HG03066 (cell line): ENCODE measurements at regions not wholly inside any gene's neighbourhood (a gene's known extent, or its start where the extent isn't known, plus 50 kb on each side); places are given as distances from the start of the nearest gene placed in this dataset.
"Not testable (repeated sequence)": the region's sequence is repeated elsewhere in the genome, so short reads cannot be mapped to it uniquely, and the experiment has no call there.

Experiments
- ATAC-seq: cut with Tn5 transposase; IDR thresholded peaks from one replicate; pipeline ENCODE4 v1.9.1; 2021; ENCODE audit warnings: low read depth; ENCODE audit not compliant: unreplicated experiment

DNA sequence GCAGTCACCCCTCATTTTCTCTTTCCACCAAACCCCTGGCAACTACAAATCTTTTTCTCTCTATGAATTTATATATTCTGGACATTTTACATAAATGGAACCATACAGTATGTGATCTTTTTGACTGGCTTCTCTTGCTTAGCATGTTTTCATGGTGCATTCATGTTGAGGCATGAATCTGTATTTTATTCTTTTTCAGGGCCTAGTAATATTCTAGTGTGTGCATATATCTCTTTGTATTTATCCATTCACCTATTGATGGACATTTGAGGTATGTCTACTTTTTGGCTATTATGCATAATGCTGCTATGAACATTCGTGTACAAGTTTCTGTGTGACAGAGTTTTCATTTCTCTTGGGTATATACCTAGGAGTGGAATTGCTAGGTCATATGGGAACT lies 78.2 kb downstream of the HACD1 start:
- no peak for ATAC-seq

DNA sequence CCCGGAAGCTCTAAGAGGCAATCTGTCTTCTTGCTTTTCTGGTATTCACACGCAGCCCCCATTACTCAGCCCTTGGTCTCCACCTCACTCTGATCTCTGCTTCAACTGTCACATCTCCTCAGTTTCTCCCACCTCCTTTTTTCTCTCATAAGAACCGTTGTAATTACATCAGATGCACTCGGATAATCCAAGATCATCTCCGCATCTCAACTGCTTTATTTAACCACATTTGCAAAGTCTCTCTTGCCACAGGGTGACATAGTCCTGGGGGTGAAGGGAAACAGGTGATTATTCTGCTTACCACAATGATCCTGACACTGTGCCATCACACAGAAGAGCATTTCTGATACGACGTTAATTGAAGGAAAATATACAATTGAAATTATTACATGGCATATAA lies 79.9 kb downstream of the HACD1 start:
- ATAC-seq, result no peak

DNA sequence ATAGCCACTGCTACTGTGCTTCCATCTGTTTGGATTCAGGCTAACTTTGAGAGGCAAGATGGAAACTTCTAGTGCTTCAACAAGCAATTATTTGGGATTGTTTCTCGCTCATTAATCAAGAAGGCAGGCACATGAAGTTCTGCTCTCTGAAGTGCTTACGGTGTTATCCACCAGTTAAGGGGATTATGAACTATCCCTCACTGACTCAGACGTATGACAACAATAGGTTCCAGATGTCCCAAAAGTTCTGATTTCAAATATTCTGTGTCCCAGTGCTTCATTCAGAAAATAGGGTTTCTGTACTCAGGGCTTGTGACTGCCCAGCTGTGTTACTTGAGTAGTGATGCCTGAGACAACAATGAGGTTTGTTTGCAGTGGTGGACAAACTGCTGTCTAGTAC lies 81.0 kb downstream of the HACD1 start:
- ATAC-seq, result no peak

DNA sequence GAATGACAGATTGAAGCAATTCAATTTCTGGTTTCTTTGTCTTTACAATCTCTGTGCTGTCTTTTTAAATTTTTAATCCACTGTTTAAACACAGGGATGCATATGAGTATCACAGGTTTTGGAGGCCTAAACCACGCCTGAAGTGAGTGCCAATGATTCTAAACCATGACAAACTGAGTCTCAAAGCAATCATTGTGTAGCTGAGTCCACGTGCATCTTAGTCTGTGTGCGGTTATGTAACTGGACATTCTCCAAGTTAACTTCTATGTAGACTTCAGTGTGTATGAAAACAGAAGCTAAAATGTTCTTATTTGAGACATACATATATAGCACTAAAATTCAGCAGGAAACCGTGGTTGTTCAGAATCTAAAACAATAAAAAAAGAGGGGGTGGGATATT lies 79.3 kb upstream of the ST8SIA6 start:
- no peak for ATAC-seq

DNA sequence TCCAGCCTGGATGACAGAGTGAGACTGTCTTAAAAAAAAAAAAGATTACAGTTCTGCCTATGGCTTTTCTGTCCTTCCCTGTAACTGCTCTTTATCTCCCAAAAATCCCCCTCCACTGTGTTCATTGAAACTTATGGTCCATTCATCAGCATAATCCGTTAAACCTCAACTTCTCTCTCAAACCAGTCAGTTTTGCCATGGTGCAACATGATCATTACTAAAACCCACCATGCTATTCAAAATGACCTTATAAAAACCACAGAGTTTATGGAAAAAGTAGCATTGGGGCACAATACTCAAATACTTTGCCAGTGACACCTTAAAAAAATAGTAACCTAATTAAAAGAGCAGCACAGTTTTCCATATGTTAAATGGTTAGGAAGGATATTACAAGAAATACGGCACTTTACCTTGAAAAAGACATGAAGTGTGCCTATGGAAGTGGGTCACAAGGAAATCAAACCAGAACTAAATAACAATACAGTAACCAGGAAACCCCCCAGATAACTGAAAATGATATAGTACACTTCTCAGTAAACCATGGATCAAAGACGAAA lies 74.0 kb upstream of the ST8SIA6 start:
- no peak for ATAC-seq

DNA sequence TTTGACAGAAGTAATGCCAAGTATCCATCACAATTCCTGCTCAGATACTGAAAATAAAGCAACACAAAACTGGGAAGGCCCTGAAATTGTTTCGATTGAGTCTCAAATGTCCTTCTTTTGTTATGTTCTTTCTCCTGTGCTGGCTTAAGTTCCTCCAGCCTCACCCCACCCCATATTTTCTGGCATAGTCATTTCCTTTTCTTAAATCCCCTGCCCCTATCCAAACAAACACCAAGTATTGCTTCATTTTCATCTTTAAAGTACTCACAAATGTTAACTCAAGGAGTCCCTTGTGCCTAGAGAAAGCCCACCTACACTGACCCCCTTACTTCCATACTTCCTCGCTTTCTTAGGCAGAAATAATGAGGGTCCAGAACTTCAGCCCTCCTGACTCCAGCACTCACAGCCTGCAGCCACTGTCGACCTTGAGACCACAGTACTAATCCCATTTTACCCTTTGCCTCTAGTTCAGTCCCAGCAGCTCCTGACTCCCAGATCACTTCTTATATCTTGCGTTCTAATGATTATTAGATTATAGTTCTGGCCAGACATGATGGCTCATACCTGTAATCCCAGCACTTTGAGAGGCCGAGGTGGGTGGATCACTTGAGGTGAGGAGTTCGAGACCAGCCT lies 73.2 kb upstream of the ST8SIA6 start:
- no peak for ATAC-seq

DNA sequence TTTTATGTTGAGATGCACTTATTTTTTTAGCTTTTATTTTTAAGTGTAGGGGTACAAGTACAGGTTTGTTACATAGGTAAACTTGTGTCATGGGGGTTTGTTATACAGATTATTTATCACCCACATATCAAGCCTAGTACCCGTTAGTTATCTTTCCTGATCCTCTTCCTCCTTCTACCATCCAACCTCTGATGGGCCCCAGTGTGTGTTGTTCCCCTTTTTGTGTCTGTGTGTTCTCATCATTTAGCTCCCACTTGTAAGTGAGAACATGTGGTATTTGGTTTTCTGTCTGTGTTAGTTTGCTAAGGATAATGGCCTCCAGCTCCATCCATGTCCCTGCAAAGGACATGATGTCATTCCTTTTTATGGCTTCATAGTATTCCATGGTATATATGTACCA lies 72.2 kb upstream of the ST8SIA6 start:
- not testable (repeated sequence) for ATAC-seq

DNA sequence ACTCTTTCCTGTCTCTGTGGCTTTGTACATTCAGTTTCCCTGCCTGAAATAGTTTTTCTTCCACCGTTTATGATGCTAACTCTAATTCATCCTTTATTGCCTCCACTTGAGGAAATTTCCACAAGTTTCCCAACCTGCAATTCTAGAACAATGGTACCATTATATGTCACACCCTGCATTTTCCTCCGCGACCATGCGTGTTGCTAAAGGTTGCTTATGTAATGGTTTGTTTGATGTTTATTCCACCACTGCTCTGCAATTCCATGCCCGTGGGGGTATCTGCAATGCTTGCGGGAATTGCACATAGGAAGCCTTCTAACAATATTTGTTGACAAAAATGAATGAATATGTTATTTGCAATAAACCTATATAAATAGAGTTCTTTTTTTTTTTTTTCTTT lies 69.5 kb upstream of the ST8SIA6 start:
- ATAC-seq, result no peak

DNA sequence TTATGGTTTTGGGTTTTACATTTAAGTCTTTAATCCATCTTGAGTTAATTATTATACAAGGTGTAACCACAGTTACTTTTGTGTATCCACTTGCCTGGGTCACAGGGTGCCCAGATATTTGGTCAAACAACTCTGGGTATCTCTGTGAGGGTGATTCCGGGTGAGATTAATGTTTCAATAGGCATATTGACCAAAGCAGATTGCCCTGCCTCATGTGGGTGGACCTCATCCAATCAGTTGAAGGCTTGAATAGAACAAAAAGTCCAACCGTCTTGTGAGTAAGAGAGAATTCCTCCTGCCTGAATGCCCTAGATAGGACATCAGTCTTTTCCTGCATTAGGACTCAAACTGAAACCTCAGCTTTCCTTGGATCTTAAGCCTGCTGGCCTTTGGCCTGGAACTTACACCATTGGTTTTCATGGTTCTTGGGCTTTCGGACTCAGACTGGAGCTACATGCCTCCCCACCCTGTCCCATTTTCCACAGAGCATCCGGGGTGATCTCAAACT lies 68.9 kb upstream of the ST8SIA6 start:
- ATAC-seq, result no peak

DNA sequence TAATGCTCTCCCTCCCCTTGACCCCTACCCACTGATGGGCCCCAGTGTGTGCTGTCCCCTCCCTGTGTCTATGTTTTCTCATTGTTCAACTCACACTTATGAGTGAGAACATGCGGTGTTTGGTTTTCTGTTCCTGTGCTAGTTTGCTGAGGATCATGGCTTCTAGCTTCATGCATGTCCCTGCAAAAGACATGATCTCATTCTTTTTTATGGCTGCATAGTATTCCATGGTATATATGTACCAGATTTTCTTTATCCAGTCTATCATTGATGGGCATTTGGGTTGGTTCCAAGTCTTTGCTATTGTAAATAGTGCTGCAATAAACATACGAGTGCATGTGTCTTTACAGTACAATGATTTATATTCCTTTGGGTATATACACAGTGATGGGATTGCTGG lies 67.9 kb upstream of the ST8SIA6 start:
- ATAC-seq, result not testable (repeated sequence)

DNA sequence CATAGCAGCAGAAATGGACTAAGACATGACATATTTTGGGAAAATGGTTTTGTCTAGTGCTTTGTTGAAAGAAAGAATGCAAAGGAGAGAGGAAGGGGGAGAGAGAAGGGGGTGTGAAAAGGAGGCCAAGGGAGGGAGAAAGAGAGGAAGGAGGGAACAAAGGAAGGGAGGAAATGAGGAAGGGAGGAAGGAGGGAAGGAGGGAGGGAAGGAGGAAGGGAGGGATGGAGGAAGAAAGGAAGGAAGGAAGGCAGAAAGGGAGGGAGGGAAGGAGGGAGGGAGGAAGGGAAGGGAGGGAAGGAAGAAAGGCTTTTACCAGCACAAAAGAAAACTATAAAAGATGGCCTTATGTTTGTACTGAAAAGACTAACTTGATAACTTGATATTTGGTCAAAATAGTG lies 65.1 kb upstream of the ST8SIA6 start:
- ATAC-seq, result no peak

DNA sequence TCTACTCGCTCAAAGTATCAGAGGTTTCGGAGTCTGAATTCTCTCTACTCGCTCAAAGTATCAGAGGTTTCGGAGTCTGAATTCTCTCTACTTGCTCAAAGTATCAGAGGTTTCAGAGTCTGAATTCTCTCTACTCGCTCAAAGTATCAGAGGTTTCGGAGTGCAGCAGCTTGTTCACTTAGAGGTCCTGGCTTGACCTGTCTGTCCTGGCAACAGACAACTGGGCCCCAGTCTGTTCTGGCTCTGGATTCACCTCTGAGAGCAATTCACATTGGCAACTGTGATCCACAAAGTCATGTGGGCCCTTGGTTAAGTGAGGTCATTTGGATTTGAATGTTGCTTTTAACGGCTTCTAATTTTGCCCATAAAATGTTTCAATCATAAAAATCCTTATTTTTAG lies 63.9 kb upstream of the ST8SIA6 start:
- ATAC-seq, result no peak

DNA sequence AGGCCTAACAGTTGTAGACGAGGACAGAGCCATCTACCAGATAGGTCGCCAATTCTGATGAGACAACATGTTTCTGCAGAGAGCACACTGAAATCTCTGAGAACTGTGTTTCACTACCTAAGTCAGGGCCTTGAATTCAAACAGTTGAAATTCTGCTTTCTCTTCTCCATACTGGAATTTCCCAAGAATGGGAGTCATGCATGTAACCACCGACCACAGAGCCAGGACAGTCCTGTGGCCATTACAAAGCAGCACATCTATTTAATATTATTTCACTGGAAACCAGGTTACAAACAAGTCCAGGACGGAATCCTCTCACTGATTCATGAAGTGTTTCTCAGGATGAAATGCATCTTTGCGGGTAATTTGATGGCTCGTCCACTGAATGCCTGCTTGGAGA lies 62.0 kb upstream of the ST8SIA6 start:
- no peak for ATAC-seq

DNA sequence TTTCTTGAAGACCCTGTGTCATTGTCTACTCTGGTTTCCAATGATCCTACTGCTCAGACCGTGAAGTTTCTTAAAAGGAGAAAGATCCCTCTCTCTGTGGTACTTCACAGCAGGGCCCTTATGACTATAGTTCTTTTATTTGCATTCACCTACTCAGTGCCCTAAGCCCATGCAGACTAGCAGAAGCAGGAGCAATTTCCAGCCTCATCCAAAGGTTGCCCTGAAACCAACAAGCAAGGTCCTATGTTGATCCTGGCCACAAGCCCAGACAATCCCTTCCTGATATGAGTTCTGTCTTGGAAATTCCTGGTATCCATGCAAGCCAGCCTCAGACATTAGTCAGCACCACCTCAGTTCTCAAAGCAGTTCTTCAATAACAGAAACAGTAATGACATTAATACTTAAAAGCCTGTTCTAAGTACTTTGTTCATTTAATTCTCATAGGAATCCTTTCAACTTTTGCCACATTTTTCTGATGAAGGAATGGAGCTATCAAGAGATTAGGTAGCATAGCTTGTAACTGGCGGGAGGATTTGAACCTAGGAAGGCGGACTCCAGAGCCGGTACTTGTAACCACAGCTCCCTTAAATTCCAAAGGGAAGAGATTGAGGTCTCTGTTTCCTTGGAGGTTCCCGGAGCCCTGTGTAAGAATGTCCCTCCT lies 58.1 kb upstream of the ST8SIA6 start:
- ATAC-seq, result no peak

DNA sequence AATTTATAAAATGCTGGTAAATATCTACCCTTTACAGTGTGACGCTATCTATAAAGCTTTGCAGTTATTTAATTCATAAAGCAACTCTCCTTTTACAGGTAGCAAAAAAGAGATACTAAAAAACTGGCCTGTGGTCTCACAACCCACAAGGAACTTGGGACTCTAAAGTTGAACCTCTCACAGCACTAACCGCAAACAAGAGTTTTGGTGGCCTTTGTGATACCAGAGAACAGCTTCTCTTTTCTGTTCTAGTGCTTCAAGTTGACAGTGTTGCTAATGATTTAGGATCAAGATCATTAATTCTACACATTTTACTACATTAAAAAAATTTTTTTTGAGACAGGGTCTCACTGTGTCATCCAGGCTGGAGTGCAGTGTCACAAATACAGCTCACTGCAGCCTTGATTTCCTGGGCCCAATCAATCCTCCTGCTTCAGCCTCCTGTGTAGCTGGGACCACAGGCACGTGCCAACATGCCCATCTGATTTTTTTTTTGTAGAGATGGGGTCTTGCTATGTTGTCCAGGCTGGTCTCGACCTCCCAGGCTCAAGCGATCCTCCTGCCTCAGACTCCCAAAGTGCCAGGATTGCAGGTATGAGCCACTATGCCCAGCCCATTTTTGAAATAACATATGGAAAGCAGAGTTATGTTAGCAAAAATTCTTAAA lies 56.0 kb upstream of the ST8SIA6 start:
- peak; percentile 67 for ATAC-seq

DNA sequence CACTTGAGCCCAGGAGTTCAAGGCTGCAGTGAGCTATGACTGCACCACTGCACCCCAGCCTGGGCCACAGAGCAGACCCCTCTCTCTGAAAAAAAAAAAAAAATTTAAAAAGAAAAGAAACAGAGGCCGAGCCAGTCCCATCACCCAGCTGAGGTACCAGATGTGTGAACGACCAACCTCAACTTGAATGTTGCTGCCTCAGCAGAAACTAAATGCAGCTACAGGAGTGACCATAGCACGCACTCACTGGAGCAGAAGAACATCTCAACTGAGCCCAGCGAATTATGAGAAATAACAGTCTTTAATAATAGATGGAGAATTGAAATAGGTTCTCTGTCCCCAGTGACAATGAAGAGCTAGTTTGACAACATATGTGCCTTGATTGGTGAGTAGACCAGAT lies 53.1 kb upstream of the ST8SIA6 start:
- no peak for ATAC-seq

DNA sequence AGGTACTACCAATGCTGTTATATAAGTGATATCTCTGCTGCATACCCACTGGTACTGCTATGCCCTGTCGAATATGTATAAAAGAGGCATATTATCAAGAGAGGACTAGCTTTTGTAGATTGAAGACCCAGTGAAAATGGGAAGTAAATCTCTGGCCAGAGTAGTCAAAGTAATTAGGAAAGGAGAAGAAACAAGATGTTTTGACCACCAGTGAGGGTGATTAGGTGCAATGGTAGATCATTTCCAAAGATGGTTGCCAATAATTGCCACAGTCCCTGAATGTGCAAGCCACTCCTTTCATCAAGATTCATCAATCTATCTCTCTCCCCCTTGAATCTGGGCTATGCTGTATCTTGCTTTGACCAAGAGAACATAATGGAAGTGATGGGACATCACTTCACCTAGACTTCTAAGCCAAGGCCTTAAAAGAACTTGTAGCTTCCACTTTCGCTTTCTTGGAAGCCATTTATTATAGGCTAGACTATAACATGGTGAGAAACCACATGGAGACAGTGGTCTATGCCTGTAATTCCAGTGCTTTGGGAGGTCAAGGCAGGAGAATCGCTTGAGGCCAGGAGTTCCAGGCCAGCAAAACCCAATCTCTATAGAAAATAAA lies 52.6 kb upstream of the ST8SIA6 start:
- ATAC-seq, result no peak

DNA sequence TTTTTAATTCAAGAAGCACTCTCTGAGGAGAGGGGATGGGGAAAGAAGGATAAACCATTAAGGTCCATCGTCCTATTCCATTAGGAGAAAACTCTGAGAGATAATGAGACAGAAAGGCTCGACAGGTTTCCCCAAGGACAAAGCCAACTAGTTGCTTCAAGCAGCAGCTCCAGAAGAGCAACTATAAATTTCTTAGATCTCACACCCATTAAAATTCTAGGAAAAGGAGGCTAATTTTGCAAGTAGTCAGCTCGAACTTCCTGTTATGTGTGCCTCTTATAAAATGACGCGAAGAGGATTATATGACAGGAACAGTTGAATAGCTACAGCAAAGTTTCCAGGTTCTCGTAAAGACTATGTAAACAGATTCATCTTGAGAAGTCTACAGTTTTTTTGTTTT lies 52.0 kb upstream of the ST8SIA6 start:
- no peak for ATAC-seq

DNA sequence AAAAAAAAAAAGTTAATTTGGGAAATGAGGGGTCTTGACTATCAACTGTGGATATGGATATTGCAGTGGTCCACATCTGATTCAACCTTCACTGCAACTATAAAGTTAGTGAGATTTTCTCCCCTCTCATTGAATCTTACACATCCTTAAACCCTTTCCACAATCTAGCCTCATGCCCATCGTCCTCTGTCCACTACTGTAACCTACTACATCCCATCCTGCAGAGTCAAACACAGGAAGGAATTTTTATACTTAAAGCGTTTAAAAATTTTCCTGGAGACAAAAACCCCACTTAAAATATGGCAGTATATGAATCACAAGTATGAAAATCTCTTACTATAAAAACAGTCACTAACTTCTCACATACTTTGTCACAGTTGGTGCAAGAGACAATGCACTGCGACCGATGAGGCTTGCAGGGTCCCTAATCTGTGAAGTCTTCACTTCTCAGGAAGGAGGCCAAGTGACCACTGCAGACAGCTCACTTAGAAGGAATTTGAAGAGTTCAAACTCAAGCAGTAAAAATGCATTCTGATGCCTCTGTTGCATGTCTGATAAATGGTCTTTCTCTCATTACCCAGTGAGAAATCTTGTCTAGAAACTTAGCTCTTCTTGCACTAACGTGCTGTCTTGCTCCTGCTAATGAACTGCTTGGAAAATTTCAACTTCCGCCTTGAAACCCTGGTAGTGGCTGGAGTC lies 50.3 kb upstream of the ST8SIA6 start:
- no peak for ATAC-seq
